AML-193 (cell line): ENCODE measurements at regions not wholly inside any gene's neighbourhood (a gene's known extent, or its start where the extent isn't known, plus 50 kb on each side); places are given as distances from the start of the nearest gene placed in this dataset.
A peak's percentile ranks its signal among the peaks of the same experiment; 100 is the strongest.
"Not testable (repeated sequence)": the region's sequence is repeated elsewhere in the genome, so short reads cannot be mapped to it uniquely, and the experiment has no call there.

Experiments
- DNase-seq, 2 experiments: peaks; one replicate each; lab custom pipeline; 2025; lab: John Stamatoyannopoulos, UW

GRCh38 chr11:79506124-79506523 is 65.3 kb upstream of the TENM4 start:
- no peak for DNase-seq

- DNase-seq, result no peak
These were observed 62.2 kb upstream of the TENM4 start for GRCh38 chr11:79503028-79503427.

- DNase-seq, result no peak
These were observed 60.9 kb upstream of the TENM4 start for GRCh38 chr11:79501707-79502106.

GRCh38 chr11:79499929-79500328 is 59.1 kb upstream of the TENM4 start:
- DNase-seq, result not testable (repeated sequence)

- DNase-seq, result no peak
These were observed 57.8 kb upstream of the TENM4 start for GRCh38 chr11:79498667-79499066.

- DNase-seq, result peak; percentile 30 to 34
These were observed 52.8 kb upstream of the TENM4 start for GRCh38 chr11:79493555-79494171.

- no peak for DNase-seq
These were observed 51.2 kb upstream of the TENM4 start for GRCh38 chr11:79492008-79492407.
